Vagina (tissue), 2 donors: ENCODE measurements at regions not wholly inside any gene's neighbourhood (a gene's known extent, or its start where the extent isn't known, plus 50 kb on each side); places are given as distances from the start of the nearest gene placed in this dataset.

Source experiments
- POLR2A ChIP-seq, 2 donors: fragments of 450-650 bp; IDR thresholded peaks; one replicate each; pipeline ENCODE4 v1.6.1; 2017; ENCODE audit warnings: antibody characterized with exemption in 2 of 2, mild to moderate bottlenecking in 2 of 2, moderate library complexity in 2 of 2
- TF ChIP-seq, protein P1 (sequence below), 3 experiments: fragments of 450-650 bp in 2 of 3; fragments of 200-600 bp in 1 of 3; sonication (generic) in 1 of 3; IDR thresholded peaks; one replicate each; pipeline ENCODE4 v1.5.1; 2017 to 2019; ENCODE audit warnings: antibody characterized with exemption in 3 of 3, mild to moderate bottlenecking in 2 of 3, moderate library complexity in 2 of 3

DNA sequence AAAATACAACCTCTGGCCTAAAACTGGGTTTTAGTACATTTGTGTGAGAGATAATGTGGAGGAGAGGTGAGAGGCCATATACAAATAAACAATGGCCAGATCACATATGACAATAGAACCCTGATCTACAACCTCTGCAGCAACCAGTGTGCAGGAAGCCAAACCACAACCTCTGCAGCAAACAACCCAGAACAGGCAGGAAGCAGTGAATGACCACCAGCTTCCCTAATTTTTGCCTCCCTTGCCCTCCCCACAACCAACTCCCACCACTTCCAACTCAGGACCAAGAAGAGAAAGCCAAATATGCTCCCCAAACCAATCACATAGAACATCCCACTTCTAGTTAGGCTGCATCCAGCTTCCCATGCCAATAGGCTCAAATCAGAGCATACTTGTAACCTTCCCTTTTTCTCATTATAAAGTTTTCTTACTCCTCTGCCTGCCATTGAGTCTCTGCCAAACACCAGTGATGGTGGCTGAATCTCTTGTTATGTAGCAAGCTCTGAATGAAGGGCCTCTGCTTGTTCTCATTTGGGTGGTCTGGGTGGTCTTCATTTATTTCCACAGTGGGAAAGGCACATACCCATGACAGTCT, 102.6 kb upstream of the GAP43 start:
- TF ChIP-seq, protein P1, sequence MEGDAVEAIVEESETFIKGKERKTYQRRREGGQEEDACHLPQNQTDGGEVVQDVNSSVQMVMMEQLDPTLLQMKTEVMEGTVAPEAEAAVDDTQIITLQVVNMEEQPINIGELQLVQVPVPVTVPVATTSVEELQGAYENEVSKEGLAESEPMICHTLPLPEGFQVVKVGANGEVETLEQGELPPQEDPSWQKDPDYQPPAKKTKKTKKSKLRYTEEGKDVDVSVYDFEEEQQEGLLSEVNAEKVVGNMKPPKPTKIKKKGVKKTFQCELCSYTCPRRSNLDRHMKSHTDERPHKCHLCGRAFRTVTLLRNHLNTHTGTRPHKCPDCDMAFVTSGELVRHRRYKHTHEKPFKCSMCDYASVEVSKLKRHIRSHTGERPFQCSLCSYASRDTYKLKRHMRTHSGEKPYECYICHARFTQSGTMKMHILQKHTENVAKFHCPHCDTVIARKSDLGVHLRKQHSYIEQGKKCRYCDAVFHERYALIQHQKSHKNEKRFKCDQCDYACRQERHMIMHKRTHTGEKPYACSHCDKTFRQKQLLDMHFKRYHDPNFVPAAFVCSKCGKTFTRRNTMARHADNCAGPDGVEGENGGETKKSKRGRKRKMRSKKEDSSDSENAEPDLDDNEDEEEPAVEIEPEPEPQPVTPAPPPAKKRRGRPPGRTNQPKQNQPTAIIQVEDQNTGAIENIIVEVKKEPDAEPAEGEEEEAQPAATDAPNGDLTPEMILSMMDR (IDR thresholded peaks at IDR 0.05) = no peak
- no peak for TF ChIP-seq POLR2A (IDR thresholded peaks at IDR 0.05)
